HFFc6 (cell line): ENCODE measurements at regions not wholly inside any gene's neighbourhood (a gene's known extent, or its start where the extent isn't known, plus 50 kb on each side); places are given as distances from the start of the nearest gene placed in this dataset.

Source experiments
- DNase-seq: peaks from one replicate; pipeline ENCODE4 v3.0.0-alpha.2; 2018
- H3K27ac Mint-ChIP-seq: 2 replicates; pipeline ENCODE4 v1.8.0; 2020; ENCODE audit warnings: mild to moderate bottlenecking, mixed read lengths
- H3K27me3 Mint-ChIP-seq: 2 replicates; pipeline ENCODE4 v1.8.0; 2021; ENCODE audit warnings: mild to moderate bottlenecking, moderate library complexity, mixed read lengths; ENCODE audit not compliant: insufficient read depth
- H3K36me3 Mint-ChIP-seq: 2 replicates; pipeline ENCODE4 v1.8.0; 2021; ENCODE audit warnings: low read depth, mixed read lengths
- H3K4me1 Mint-ChIP-seq: 2 replicates; pipeline ENCODE4 v1.8.0; 2020; ENCODE audit warnings: low read depth, mixed read lengths
- H3K4me3 Mint-ChIP-seq: 2 replicates; pipeline ENCODE4 v1.8.0; 2020; ENCODE audit warnings: mild to moderate bottlenecking, moderate library complexity, mixed read lengths
- H3K9me3 Mint-ChIP-seq: 2 replicates; pipeline ENCODE4 v1.8.0; 2020; ENCODE audit warnings: mild to moderate bottlenecking, mixed read lengths
- CTCF ChIP-seq: fragments of 200-600 bp; sonication (generic); IDR thresholded peaks from 2 replicates; pipeline ENCODE4 v1.5.0; 2021; ENCODE audit warnings: antibody characterized with exemption, mild to moderate bottlenecking

GRCh38 chr5:93330506-93330905, 250.5 kb downstream of the NR2F1-AS1 start:
- H3K4me1 Mint-ChIP-seq: peaks cover 15% of the 10 kb centered on the region
- H3K4me3 Mint-ChIP-seq: peak overlapping the region; percentile 9; the same call in 1 of the 2 replicates
- peak; percentile 49 for DNase-seq
- TF ChIP-seq CTCF: no peak
- H3K36me3 Mint-ChIP-seq: no peaks in the 10 kb centered on the region
- H3K27me3 Mint-ChIP-seq: no peaks in the 10 kb centered on the region
- H3K9me3 Mint-ChIP-seq: no peaks in the 10 kb centered on the region
- peak overlapping the region; percentile 40 for H3K27ac Mint-ChIP-seq

- H3K4me3 Mint-ChIP-seq: no peak overlapping the region
- TF ChIP-seq CTCF: no peak
- no peak overlapping the region for H3K27ac Mint-ChIP-seq
- H3K9me3 Mint-ChIP-seq: no peaks in the 10 kb centered on the region
- no peak for DNase-seq
- H3K27me3 Mint-ChIP-seq: no peaks in the 10 kb centered on the region
- peaks cover 15% of the 10 kb centered on the region for H3K4me1 Mint-ChIP-seq
- H3K36me3 Mint-ChIP-seq: no peaks in the 10 kb centered on the region
Measured at GRCh38 chr5:93329756-93330155, 251.3 kb downstream of the NR2F1-AS1 start.

GRCh38 chr5:93328833-93329232, 252.2 kb downstream of the NR2F1-AS1 start:
- no peak overlapping the region for H3K4me3 Mint-ChIP-seq
- H3K4me1 Mint-ChIP-seq: peaks cover 15% of the 10 kb centered on the region
- no peak for DNase-seq
- no peaks in the 10 kb centered on the region for H3K27me3 Mint-ChIP-seq
- no peaks in the 10 kb centered on the region for H3K36me3 Mint-ChIP-seq
- H3K9me3 Mint-ChIP-seq: no peaks in the 10 kb centered on the region
- TF ChIP-seq CTCF: no peak
- no peak overlapping the region for H3K27ac Mint-ChIP-seq

- Mint-ChIP-seq H3K4me1 (peaks cover 15% of the 10 kb centered on the region), H3K27ac (no peak overlapping the region), H3K9me3 (no peaks in the 10 kb centered on the region), H3K36me3 (no peaks in the 10 kb centered on the region), H3K27me3 (no peaks in the 10 kb centered on the region), H3K4me3 (no peak overlapping the region)
- no peak for DNase-seq
- TF ChIP-seq CTCF: no peak
Measured at GRCh38 chr5:93327605-93328004, 253.4 kb downstream of the NR2F1-AS1 start.

GRCh38 chr5:93325946-93326345, 255.1 kb downstream of the NR2F1-AS1 start:
- Mint-ChIP-seq H3K27me3 (no peaks in the 10 kb centered on the region; the same call in 1 of the 2 replicates), H3K9me3 (no peaks in the 10 kb centered on the region), H3K4me3 (no peak overlapping the region), H3K36me3 (no peaks in the 10 kb centered on the region), H3K27ac (no peak overlapping the region), H3K4me1 (peaks cover 12% of the 10 kb centered on the region)
- TF ChIP-seq CTCF: no peak
- DNase-seq: no peak
